Liver (tissue), 8 donors: ENCODE measurements at regions not wholly inside any gene's neighbourhood (a gene's known extent, or its start where the extent isn't known, plus 50 kb on each side); places are given as distances from the start of the nearest gene placed in this dataset.

ENCODE experiments used
- DNase-seq: peaks from one replicate; pipeline ENCODE4 v3.0.0-alpha.2; 2017; ENCODE audit warnings: low spot score
- H3K27ac ChIP-seq, 2 donors: one replicate each; pipeline ENCODE4 v1.7.0; 2013; ENCODE audit warnings: inconsistent platforms in 2 of 2, low read length in 2 of 2, control low read depth in 1 of 2, low read depth in 1 of 2, mild to moderate bottlenecking in 1 of 2
- H3K27me3 ChIP-seq, 4 donors: one replicate each; pipeline versions ENCODE4 v1.6.1 to v1.7.0; 2013; ENCODE audit warnings: low read length in 3 of 4, inconsistent platforms in 1 of 4, mild to moderate bottlenecking in 1 of 4, moderate library complexity in 1 of 4; ENCODE audit not compliant: control insufficient read depth in 4 of 4, insufficient read depth in 4 of 4
- H3K36me3 ChIP-seq, 4 donors: one replicate each; pipeline versions ENCODE4 v1.6.1 to v1.7.0; 2013; ENCODE audit warnings: low read length in 3 of 4, mild to moderate bottlenecking in 3 of 4, low read depth in 1 of 4, moderate library complexity in 1 of 4; ENCODE audit not compliant: control insufficient read depth in 4 of 4, insufficient read depth in 3 of 4
- H3K4me1 ChIP-seq, 4 donors: one replicate each; pipeline versions ENCODE4 v1.6.1 to v1.7.0; 2013; ENCODE audit warnings: low read length in 3 of 4, mild to moderate bottlenecking in 3 of 4, moderate library complexity in 1 of 4; ENCODE audit not compliant: control insufficient read depth in 4 of 4, insufficient read depth in 4 of 4
- H3K4me3 ChIP-seq, 3 donors: one replicate each; pipeline versions ENCODE4 v1.6.1 to v1.7.0; 2013; ENCODE audit warnings: low read length in 3 of 3, control low read depth in 1 of 3, low read depth in 1 of 3, mild to moderate bottlenecking in 1 of 3
- H3K9ac ChIP-seq, 2 donors: one replicate each; pipeline ENCODE4 v1.7.0; 2013; ENCODE audit warnings: low read length in 2 of 2, mild to moderate bottlenecking in 2 of 2, moderate library complexity in 2 of 2, control low read depth in 1 of 2, low read depth in 1 of 2
- H3K9me3 ChIP-seq, 4 donors: one replicate each; pipeline versions ENCODE4 v1.6.1 to v1.7.0; 2013; ENCODE audit warnings: low read length in 3 of 4; ENCODE audit not compliant: control insufficient read depth in 4 of 4
- ATF3 ChIP-seq: IDR thresholded peaks from 2 replicates; pipeline ENCODE4 v1.6.1; 2016; ENCODE audit warnings: antibody characterized with exemption
- CTCF ChIP-seq: fragments of 150-350 bp; IDR thresholded peaks from 2 replicates; pipeline ENCODE4 v1.5.1; 2017; ENCODE audit warnings: improper control_type of control experiment, low read depth, low read length; ENCODE audit not compliant: missing input control
- EGR1 ChIP-seq, 2 donors: IDR thresholded peaks; 2 replicates each; pipeline ENCODE4 v1.6.1; 2016 to 2018; ENCODE audit warnings: antibody characterized with exemption in 2 of 2, low read depth in 2 of 2
- FOXA1 ChIP-seq: IDR thresholded peaks from 2 replicates; pipeline ENCODE4 v1.6.1; 2016; ENCODE audit warnings: antibody characterized with exemption
- FOXA2 ChIP-seq: IDR thresholded peaks from 2 replicates; pipeline ENCODE4 v1.6.1; 2016; ENCODE audit warnings: antibody characterized with exemption
- GABPA ChIP-seq, 2 donors: IDR thresholded peaks in 1 of 2; conservative IDR thresholded peaks in 1 of 2; 2 replicates each; pipeline ENCODE4 v1.6.1; 2016; ENCODE audit warnings: antibody characterized with exemption in 2 of 2, mild to moderate bottlenecking in 1 of 2, moderate library complexity in 1 of 2
- HNF4A ChIP-seq, 2 donors: conservative IDR thresholded peaks; 2 replicates each; pipeline ENCODE4 v1.6.1; 2016; ENCODE audit warnings: antibody characterized with exemption in 2 of 2, mild to moderate bottlenecking in 2 of 2
- HNF4G ChIP-seq: IDR thresholded peaks from 2 replicates; pipeline ENCODE4 v1.6.1; 2016; ENCODE audit warnings: antibody characterized with exemption
- JUND ChIP-seq, 2 donors: IDR thresholded peaks; 2 replicates each; pipeline ENCODE4 v1.6.1; 2016; ENCODE audit warnings: antibody characterized with exemption in 2 of 2
- MAX ChIP-seq: IDR thresholded peaks from 2 replicates; pipeline ENCODE4 v1.6.1; 2016; ENCODE audit warnings: antibody characterized with exemption
- NR2F2 ChIP-seq: IDR thresholded peaks from 2 replicates; pipeline ENCODE4 v1.6.1; 2016; ENCODE audit warnings: antibody characterized with exemption
- RAD21 ChIP-seq, 2 donors: IDR thresholded peaks; 2 replicates each; pipeline ENCODE4 v1.6.1; 2016; ENCODE audit warnings: antibody characterized with exemption in 2 of 2, mild to moderate bottlenecking in 2 of 2
- REST ChIP-seq: IDR thresholded peaks from 2 replicates; pipeline ENCODE4 v1.6.1; 2016; ENCODE audit warnings: antibody characterized with exemption, mild to moderate bottlenecking
- RXRA ChIP-seq, 2 donors: IDR thresholded peaks; 2 replicates each; pipeline ENCODE4 v1.6.1; 2017 to 2018; ENCODE audit warnings: antibody characterized with exemption in 2 of 2, mild to moderate bottlenecking in 1 of 2
- SP1 ChIP-seq: IDR thresholded peaks from 2 replicates; pipeline ENCODE4 v1.6.1; 2018; ENCODE audit warnings: antibody characterized with exemption, mild to moderate bottlenecking
- TAF1 ChIP-seq: conservative IDR thresholded peaks from 2 replicates; pipeline ENCODE4 v1.6.1; 2016; ENCODE audit warnings: antibody characterized with exemption, mild to moderate bottlenecking
- YY1 ChIP-seq: IDR thresholded peaks from 2 replicates; pipeline ENCODE4 v1.6.1; 2016; ENCODE audit warnings: antibody characterized with exemption, mild to moderate bottlenecking
- ZBTB33 ChIP-seq: IDR thresholded peaks from 2 replicates; pipeline ENCODE4 v1.6.1; 2016; ENCODE audit warnings: antibody characterized with exemption
- WGBS: extraction: QIAGEN DNeasy Blood & Tissue Kit; methylation state at CpG from one replicate; pipeline ENCODE4 v1.1.7; 2013; 5-methylcytosine and 5-hydroxymethylcytosine counted together
- donor health status: healthy.
- donor health status: healthy.
- donor health status: healthy.
- donor health status: healthy.
- donor health status: healthy.

GRCh38 chr11:129252621-129253020 lies 60.5 kb upstream of the ARHGAP32 start:
- Histone ChIP-seq H3K9ac (no peak overlapping the region), H3K36me3 (no peaks in the 10 kb centered on the region), H3K4me1 (peaks cover 1 to 4% (median 2%) of the 10 kb centered on the region in 4 donors), H3K27ac (no peak overlapping the region), H3K9me3 (no peaks in the 10 kb centered on the region), H3K4me3 (no peak overlapping the region), H3K27me3 (no peaks in the 10 kb centered on the region)
- WGBS, result 64% methylated on average over 5 of the region's 5 CpGs
- DNase-seq, result no peak
- TF ChIP-seq MAX (no peak), EGR1 (IDR thresholded peaks at IDR 0.05; ENCODE audit: low read depth in 2 of 2) (no peak), FOXA2 (no peak), RXRA (IDR thresholded peaks at IDR 0.05) (no peak), TAF1 (no peak), HNF4G (no peak), JUND (IDR thresholded peaks at IDR 0.05) (no peak), CTCF (no peak), ATF3 (no peak), NR2F2 (no peak), FOXA1 (no peak), SP1 (no peak), RAD21 (IDR thresholded peaks at IDR 0.05) (no peak), ZBTB33 (no peak), GABPA (IDR thresholded peaks at IDR 0.05 in 1 of 2, conservative IDR thresholded peaks at IDR 0.05 in 1 of 2) (no peak), YY1 (no peak), REST (no peak), HNF4A (conservative IDR thresholded peaks at IDR 0.05) (no peak)
